ENCODE measurements at regions not wholly inside any gene's neighbourhood (a gene's known extent, or its start where the extent isn't known, plus 50 kb on each side); places are given as distances from the start of the nearest gene placed in this dataset.

DNA sequence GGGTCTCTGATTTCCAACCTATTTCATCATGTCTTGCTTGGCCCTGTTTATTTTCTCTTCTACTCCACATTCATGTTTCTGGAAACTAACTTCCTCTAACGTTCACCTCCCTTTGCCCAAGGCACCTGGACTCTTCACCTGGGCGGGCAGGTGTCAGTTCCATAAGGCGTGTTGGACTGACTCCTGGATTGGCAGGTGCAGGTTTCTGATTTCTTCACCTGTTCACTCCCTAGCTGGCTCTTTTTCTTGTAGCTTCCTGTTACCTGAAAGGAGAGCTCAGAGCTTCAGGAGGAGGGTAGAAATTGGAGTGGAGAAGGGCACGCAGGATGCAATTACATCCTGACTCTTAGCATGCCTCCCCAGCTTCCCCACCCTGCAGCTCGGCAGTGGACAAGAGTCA is 350.8 kb upstream of the KLF3 start:
- TF ChIP-seq, protein P1, sequence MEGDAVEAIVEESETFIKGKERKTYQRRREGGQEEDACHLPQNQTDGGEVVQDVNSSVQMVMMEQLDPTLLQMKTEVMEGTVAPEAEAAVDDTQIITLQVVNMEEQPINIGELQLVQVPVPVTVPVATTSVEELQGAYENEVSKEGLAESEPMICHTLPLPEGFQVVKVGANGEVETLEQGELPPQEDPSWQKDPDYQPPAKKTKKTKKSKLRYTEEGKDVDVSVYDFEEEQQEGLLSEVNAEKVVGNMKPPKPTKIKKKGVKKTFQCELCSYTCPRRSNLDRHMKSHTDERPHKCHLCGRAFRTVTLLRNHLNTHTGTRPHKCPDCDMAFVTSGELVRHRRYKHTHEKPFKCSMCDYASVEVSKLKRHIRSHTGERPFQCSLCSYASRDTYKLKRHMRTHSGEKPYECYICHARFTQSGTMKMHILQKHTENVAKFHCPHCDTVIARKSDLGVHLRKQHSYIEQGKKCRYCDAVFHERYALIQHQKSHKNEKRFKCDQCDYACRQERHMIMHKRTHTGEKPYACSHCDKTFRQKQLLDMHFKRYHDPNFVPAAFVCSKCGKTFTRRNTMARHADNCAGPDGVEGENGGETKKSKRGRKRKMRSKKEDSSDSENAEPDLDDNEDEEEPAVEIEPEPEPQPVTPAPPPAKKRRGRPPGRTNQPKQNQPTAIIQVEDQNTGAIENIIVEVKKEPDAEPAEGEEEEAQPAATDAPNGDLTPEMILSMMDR (IDR thresholded peaks at IDR 0.05): no peak
- TF ChIP-seq POLR2A (IDR thresholded peaks at IDR 0.05) (no peak), POLR2AphosphoS5 (IDR thresholded peaks at IDR 0.05) (no peak), EP300 (IDR thresholded peaks at IDR 0.05) (no peak)

Measured in gastroesophageal sphincter (tissue), 3 donors.